A673 (cell line): ENCODE measurements at regions not wholly inside any gene's neighbourhood (a gene's known extent, or its start where the extent isn't known, plus 50 kb on each side); places are given as distances from the start of the nearest gene placed in this dataset.

Source experiments
- BruUV-seq: library from RNA; stranded (reverse); fragments of 400-500 nt; replicated peaks from 2 replicates; lab custom pipeline; 2021; lab: Mats Ljungman, UMichigan
- CTCF ChIA-PET: fragments of 300-600 bp; sonication (Branson Sonifier 250); formaldehyde crosslinking; loops from one replicate; lab custom pipeline; 2022; ENCODE audit warnings: antibody characterized with exemption; lab: Charles Lee
- POLR2A ChIA-PET: fragments of 300-600 bp; sonication (Branson Sonifier 250); formaldehyde crosslinking; loops from one replicate; lab custom pipeline; 2022; ENCODE audit warnings: antibody characterized with exemption; ENCODE audit not compliant: low non-redundant PET; lab: Charles Lee
- DNase-seq: peaks from one replicate; pipeline ENCODE4 v3.0.0-alpha.2; 2015; ENCODE audit warnings: low spot score
- H3K27ac ChIP-seq: fragments of 200-600 bp; sonication (generic); 2 replicates; pipeline ENCODE4 v1.5.1; 2016; ENCODE audit warnings: mixed run types, low read depth, mild to moderate bottlenecking, mixed read lengths, antibody characterized with exemption, low read length; ENCODE audit not compliant: poor library complexity, severe bottlenecking
- H3K27me3 ChIP-seq: fragments of 200-600 bp; sonication (generic); replicated peaks from 2 replicates; pipeline ENCODE4 v1.6.1; 2017; ENCODE audit warnings: mixed run types, low read depth, mild to moderate bottlenecking, mixed read lengths, antibody characterized with exemption, low read length; ENCODE audit not compliant: insufficient read depth, poor library complexity
- H3K36me3 ChIP-seq: fragments of 200-600 bp; sonication (generic); 2 replicates; pipeline ENCODE4 v1.6.1; 2016; ENCODE audit warnings: mixed run types, mild to moderate bottlenecking, mixed read lengths, antibody characterized with exemption, low read length; ENCODE audit not compliant: insufficient read depth, poor library complexity, severe bottlenecking
- H3K4me1 ChIP-seq: fragments of 200-600 bp; sonication (generic); 2 replicates; pipeline ENCODE4 v1.6.1; 2017; ENCODE audit warnings: mixed run types, mild to moderate bottlenecking, mixed read lengths, antibody characterized with exemption, low read length; ENCODE audit not compliant: insufficient read depth, poor library complexity, severe bottlenecking
- H3K4me3 ChIP-seq: fragments of 200-600 bp; sonication (generic); 2 replicates; pipeline ENCODE4 v1.5.1; 2016; ENCODE audit warnings: low read depth, mixed run types, mild to moderate bottlenecking, mixed read lengths, low read length; ENCODE audit not compliant: poor library complexity, severe bottlenecking
- H3K9me3 ChIP-seq: fragments of 200-600 bp; sonication (generic); 2 replicates; pipeline ENCODE4 v1.6.1; 2016; ENCODE audit warnings: mixed run types, low read depth, mild to moderate bottlenecking, mixed read lengths, antibody characterized with exemption, low read length; ENCODE audit not compliant: poor library complexity, severe bottlenecking
- CTCF ChIP-seq: fragments of 300-800, 200-600 bp; sonication (generic); conservative IDR thresholded peaks from 2 replicates; pipeline ENCODE4 v1.5.1; 2017; ENCODE audit warnings: low read depth, mild to moderate bottlenecking, antibody characterized with exemption, low read length, moderate library complexity, mixed read lengths
- EZH2 ChIP-seq: fragments of 200-600 bp; sonication (generic); IDR thresholded peaks from 2 replicates; pipeline ENCODE4 v1.6.1; 2017; ENCODE audit warnings: borderline replicate concordance, low read depth, mild to moderate bottlenecking, mixed read lengths, antibody characterized with exemption, low read length; ENCODE audit not compliant: poor library complexity, severe bottlenecking
- intact Hi-C: fragments of 100-400 bp; cut with micrococcal nuclease; formaldehyde crosslinking; loops from one replicate; pipeline ENCODE4 v1.10.0; 2022; ENCODE audit not compliant: unreplicated experiment

GRCh38 chr4:81555489-81555888 lies 83.8 kb upstream of the RASGEF1B start:
- H3K9me3 ChIP-seq, result no peaks in the 10 kb centered on the region
- no peak overlapping the region for H3K27ac ChIP-seq
- no peak for TF ChIP-seq CTCF
- no peak for TF ChIP-seq EZH2
- H3K4me3 ChIP-seq, result no peak overlapping the region
- POLR2A ChIA-PET, result no interaction called here
- CTCF ChIA-PET, result no interaction called here
- H3K27me3 ChIP-seq, result no peaks in the 10 kb centered on the region
- intact Hi-C loops, result no loop called here
- BruUV-seq, result no TSS peak
- no peaks in the 10 kb centered on the region for H3K4me1 ChIP-seq
- no peak for DNase-seq
- no peaks in the 10 kb centered on the region for H3K36me3 ChIP-seq

GRCh38 chr4:81552086-81552485 lies 80.4 kb upstream of the RASGEF1B start:
- no peaks in the 10 kb centered on the region for H3K4me1 ChIP-seq
- CTCF ChIA-PET, result no interaction called here
- BruUV-seq, result no TSS peak
- DNase-seq, result no peak
- no peak overlapping the region for H3K27ac ChIP-seq
- POLR2A ChIA-PET, result no interaction called here
- no peak overlapping the region for H3K4me3 ChIP-seq
- no peaks in the 10 kb centered on the region for H3K9me3 ChIP-seq
- no peaks in the 10 kb centered on the region for H3K36me3 ChIP-seq
- TF ChIP-seq CTCF, result no peak
- no peak for TF ChIP-seq EZH2
- intact Hi-C loops, result no loop called here
- no peaks in the 10 kb centered on the region for H3K27me3 ChIP-seq

- intact Hi-C loops, result no loop called here
- TF ChIP-seq EZH2, result no peak
- TF ChIP-seq CTCF, result no peak
- H3K4me1 ChIP-seq, result no peaks in the 10 kb centered on the region
- CTCF ChIA-PET, result no interaction called here
- H3K27ac ChIP-seq, result no peak overlapping the region
- no peaks in the 10 kb centered on the region for H3K27me3 ChIP-seq
- no peaks in the 10 kb centered on the region for H3K36me3 ChIP-seq
- no peak overlapping the region for H3K4me3 ChIP-seq
- POLR2A ChIA-PET, result no interaction called here
- DNase-seq, result no peak
- BruUV-seq, result no TSS peak
- no peaks in the 10 kb centered on the region for H3K9me3 ChIP-seq
These were observed 78.7 kb upstream of the RASGEF1B start for GRCh38 chr4:81550388-81550859.
